Tibial nerve (tissue), 4 donors: ENCODE measurements at regions not wholly inside any gene's neighbourhood (a gene's known extent, or its start where the extent isn't known, plus 50 kb on each side); places are given as distances from the start of the nearest gene placed in this dataset.

Experiments used
- DNase-seq, 2 donors: peaks; one replicate each; pipeline ENCODE4 v3.0.0-alpha.2; 2019; ENCODE audit warnings: low spot score in 2 of 2
- H3K27ac ChIP-seq, 4 donors: fragments of 200-600 bp; sonication (generic) in 3 of 4; one replicate each; pipeline ENCODE4 v1.5.1; 2017 to 2019; ENCODE audit warnings: mild to moderate bottlenecking in 1 of 4
- H3K27me3 ChIP-seq, 2 donors: fragments of 200-600 bp; sonication (generic) in 1 of 2; one replicate each; pipeline versions ENCODE4 v1.5.1 to v1.6.0; 2017 to 2019
- H3K36me3 ChIP-seq, 3 donors: fragments of 200-600 bp; sonication (generic); one replicate each; pipeline ENCODE4 v1.5.1; 2018 to 2019
- H3K4me1 ChIP-seq, 4 donors: fragments of 200-600 bp; sonication (generic) in 3 of 4; one replicate each; pipeline ENCODE4 v1.5.1; 2017 to 2019
- H3K4me3 ChIP-seq, 4 donors: fragments of 200-600 bp; sonication (generic) in 3 of 4; one replicate each; pipeline ENCODE4 v1.5.1; 2017 to 2019; ENCODE audit warnings: mild to moderate bottlenecking in 1 of 4, moderate library complexity in 1 of 4
- H3K9me3 ChIP-seq, 4 donors: fragments of 200-600 bp; sonication (generic) in 3 of 4; one replicate each; pipeline ENCODE4 v1.5.1; 2017 to 2019
- CTCF ChIP-seq, 5 experiments: fragments of 200-600 bp in 3 of 5; fragments of 450-650 bp in 2 of 5; sonication (generic) in 3 of 5; IDR thresholded peaks; one replicate each; pipeline ENCODE4 v1.5.1; 2016 to 2019; ENCODE audit warnings: antibody characterized with exemption in 5 of 5, mild to moderate bottlenecking in 3 of 5, moderate library complexity in 2 of 5
- EP300 ChIP-seq, 2 donors: sonication (generic); formaldehyde crosslinking; IDR thresholded peaks; one replicate each; pipeline ENCODE4 v1.6.1; 2017; ENCODE audit warnings: antibody characterized with exemption in 2 of 2, mild to moderate bottlenecking in 1 of 2
- POLR2A ChIP-seq, 2 donors: fragments of 450-650 bp; IDR thresholded peaks; one replicate each; pipeline ENCODE4 v1.6.1; 2017; ENCODE audit warnings: antibody characterized with exemption in 2 of 2, mild to moderate bottlenecking in 2 of 2, moderate library complexity in 2 of 2
- WGBS, 2 donors: methylation state at CpG; one replicate each; pipeline ENCODE4 v1.1.5; 2018; 5-methylcytosine and 5-hydroxymethylcytosine counted together

GRCh38 chr3:13976469-13976868, 96.6 kb upstream of the WNT7A start:
- H3K27ac ChIP-seq, result no peak overlapping the region
- peaks cover 0 to 37% (median 0%) of the 10 kb centered on the region in 4 donors for H3K9me3 ChIP-seq
- no peak overlapping the region for H3K4me3 ChIP-seq
- no peak for TF ChIP-seq EP300 (IDR thresholded peaks at IDR 0.05)
- no peak for TF ChIP-seq CTCF (IDR thresholded peaks at IDR 0.05)
- no peak for TF ChIP-seq POLR2A (IDR thresholded peaks at IDR 0.05)
- H3K36me3 ChIP-seq, result no peaks in the 10 kb centered on the region
- no peaks in the 10 kb centered on the region for H3K4me1 ChIP-seq
- DNase-seq, result no peak
- no peaks in the 10 kb centered on the region for H3K27me3 ChIP-seq

GRCh38 chr3:13975686-13976085, 95.8 kb upstream of the WNT7A start:
- no peaks in the 10 kb centered on the region for H3K27me3 ChIP-seq
- H3K36me3 ChIP-seq, result no peaks in the 10 kb centered on the region
- H3K4me1 ChIP-seq, result no peaks in the 10 kb centered on the region
- peaks cover 0 to 32% (median 0%) of the 10 kb centered on the region in 4 donors for H3K9me3 ChIP-seq
- H3K4me3 ChIP-seq, result no peak overlapping the region
- WGBS, 2 donors, result 60 to 76% methylated on average over 2 of the region's 2 CpGs
- no peak for DNase-seq
- H3K27ac ChIP-seq, result no peak overlapping the region
- TF ChIP-seq POLR2A (IDR thresholded peaks at IDR 0.05) (no peak), EP300 (IDR thresholded peaks at IDR 0.05) (no peak), CTCF (IDR thresholded peaks at IDR 0.05) (no peak)

GRCh38 chr3:13972679-13973379, 93.0 kb upstream of the WNT7A start:
- TF ChIP-seq POLR2A (IDR thresholded peaks at IDR 0.05) (no peak), EP300 (IDR thresholded peaks at IDR 0.05) (no peak), CTCF (IDR thresholded peaks at IDR 0.05) (no peak)
- DNase-seq, result no peak
- WGBS, 2 donors, result 84 to 88% methylated on average over 5 of the region's 5 CpGs
- H3K4me1 ChIP-seq, result no peaks in the 10 kb centered on the region
- no peak overlapping the region for H3K4me3 ChIP-seq
- no peaks in the 10 kb centered on the region for H3K27me3 ChIP-seq
- H3K9me3 ChIP-seq, result peaks cover 0 to 32% (median 0%) of the 10 kb centered on the region in 4 donors
- no peak overlapping the region for H3K27ac ChIP-seq
- H3K36me3 ChIP-seq, result no peaks in the 10 kb centered on the region

GRCh38 chr3:13966302-13966701, 86.4 kb upstream of the WNT7A start:
- no peak for DNase-seq
- Histone ChIP-seq H3K9me3 (no peaks in the 10 kb centered on the region), H3K36me3 (no peaks in the 10 kb centered on the region), H3K27ac (no peak overlapping the region), H3K4me3 (no peak overlapping the region), H3K4me1 (no peaks in the 10 kb centered on the region), H3K27me3 (no peaks in the 10 kb centered on the region)
- WGBS, 2 donors, result 63 to 64% methylated on average over 3 of the region's 3 CpGs
- TF ChIP-seq POLR2A (IDR thresholded peaks at IDR 0.05) (no peak), CTCF (IDR thresholded peaks at IDR 0.05) (no peak), EP300 (IDR thresholded peaks at IDR 0.05) (no peak)

GRCh38 chr3:13963137-13963886, 83.4 kb upstream of the WNT7A start:
- Histone ChIP-seq H3K27ac (no peak overlapping the region), H3K27me3 (no peaks in the 10 kb centered on the region), H3K4me3 (no peak overlapping the region), H3K36me3 (no peaks in the 10 kb centered on the region), H3K4me1 (no peaks in the 10 kb centered on the region), H3K9me3 (peaks cover 0 to 7% (median 0%) of the 10 kb centered on the region in 4 donors)
- whole genome bisulfite sequencing, 2 donors, result 82 to 96% methylated on average over 4 of the region's 4 CpGs
- no peak for DNase-seq
- TF ChIP-seq EP300 (IDR thresholded peaks at IDR 0.05), result no peak
- no peak for TF ChIP-seq POLR2A (IDR thresholded peaks at IDR 0.05)
- TF ChIP-seq CTCF (IDR thresholded peaks at IDR 0.05), result no peak
